ENCODE measurements at regions not wholly inside any gene's neighbourhood (a gene's known extent, or its start where the extent isn't known, plus 50 kb on each side); places are given as distances from the start of the nearest gene placed in this dataset.

- no peak for DNase-seq
These were observed 1000.9 kb downstream of the STPG2 start for GRCh38 chr4:97142410-97142809.

- DNase-seq, result no peak
These were observed 1000.4 kb downstream of the STPG2 start for GRCh38 chr4:97142893-97143292.

DNA sequence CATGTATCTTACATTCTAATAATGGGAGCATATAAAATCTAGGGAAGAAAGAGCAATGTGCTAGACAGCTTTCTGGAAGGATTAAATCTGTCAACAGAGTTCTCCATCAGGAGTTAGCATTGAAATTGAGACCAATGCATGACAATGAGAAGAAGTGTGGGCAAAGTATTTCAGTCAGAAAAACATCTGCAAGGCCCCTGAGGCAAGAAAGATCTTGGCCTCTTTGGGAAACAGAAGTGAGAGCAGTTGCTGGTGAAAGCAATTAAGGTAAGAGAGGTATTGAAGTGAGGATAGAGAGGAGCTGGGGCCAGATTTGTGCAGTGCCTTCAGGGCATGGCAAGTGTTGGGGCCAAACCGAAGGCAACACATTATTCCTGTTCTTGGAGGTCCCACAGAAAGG lies 999.1 kb downstream of the STPG2 start:
- no peak for DNase-seq

- DNase-seq, result no peak
These were observed 992.3 kb downstream of the STPG2 start for GRCh38 chr4:97150966-97151365.

DNA sequence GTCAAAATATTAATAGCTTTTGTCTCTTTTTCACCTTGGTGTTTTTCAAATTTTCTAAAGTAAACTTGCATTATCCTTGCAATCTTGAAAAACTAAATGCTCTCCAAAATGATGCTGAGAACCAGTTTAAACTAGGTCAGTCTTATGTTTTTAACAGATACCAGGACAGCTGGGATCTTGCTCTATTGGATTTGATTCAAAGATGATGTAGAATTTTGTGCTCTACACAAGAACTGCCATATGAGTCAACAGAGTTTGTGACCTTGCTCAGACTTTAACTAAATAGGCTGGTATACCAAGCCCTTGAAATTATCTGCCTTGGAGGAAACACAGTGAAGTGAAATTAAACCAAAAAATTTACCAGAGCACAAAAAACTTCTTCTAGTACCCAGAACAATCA lies 991.1 kb downstream of the STPG2 start:
- DNase-seq, result no peak

DNA sequence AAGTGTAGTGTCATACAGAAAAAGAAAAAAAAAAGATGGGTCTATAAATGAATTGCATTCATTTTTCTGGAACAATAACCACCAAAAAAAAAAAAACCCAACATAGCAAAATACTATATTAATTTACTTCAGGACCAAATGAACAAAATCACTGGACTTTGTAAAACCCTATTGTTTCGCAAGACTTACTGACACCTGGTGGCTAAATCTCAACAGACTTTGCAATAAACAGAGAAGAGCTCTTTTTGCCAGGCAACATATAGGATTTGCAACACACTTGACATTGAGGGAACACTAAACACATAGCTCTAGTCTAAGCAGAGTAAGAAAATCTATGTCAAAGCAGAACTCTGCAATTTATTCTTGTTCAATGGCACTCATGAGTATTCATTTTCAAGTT lies 990.2 kb downstream of the STPG2 start:
- DNase-seq, result peak in 2 of 58 donors; percentile 3

- no peak for DNase-seq
These were observed 983.7 kb downstream of the STPG2 start for GRCh38 chr4:97159625-97160024.

GRCh38 chr4:97185233-97185632 lies 958.0 kb downstream of the STPG2 start:
- DNase-seq, result no peak

- DNase-seq, result no peak
These were observed 946.2 kb downstream of the STPG2 start for GRCh38 chr4:97197106-97197505.

- no peak for DNase-seq
These were observed 934.5 kb downstream of the STPG2 start for GRCh38 chr4:97208749-97209148.

DNA sequence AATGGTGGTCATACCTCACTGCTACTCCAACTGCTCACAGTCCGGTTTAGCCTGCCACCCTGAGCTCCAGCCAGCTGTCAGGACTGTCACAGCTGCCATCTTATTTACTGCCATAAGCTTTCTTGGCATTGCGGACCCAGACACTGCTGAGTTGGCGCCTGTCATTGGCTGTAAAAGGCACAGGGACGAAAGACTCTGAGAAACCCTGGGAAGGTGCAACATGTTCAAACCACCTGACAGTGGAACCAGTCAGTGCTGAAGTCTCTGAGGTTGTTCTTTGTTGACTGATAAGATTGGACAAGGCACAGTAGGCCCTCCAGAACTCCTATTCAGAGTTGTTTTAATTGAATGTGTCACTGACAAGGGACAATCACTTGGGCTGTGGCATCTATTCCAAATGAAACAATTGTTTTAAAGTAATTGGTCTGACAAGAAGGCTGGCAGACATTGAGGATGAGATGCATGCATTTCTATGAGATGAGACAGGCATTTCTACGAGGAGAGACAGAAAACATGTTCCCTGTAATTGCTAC lies 927.8 kb downstream of the STPG2 start:
- peak in 2 of 58 donors; percentile 1 to 4 for DNase-seq

GRCh38 chr4:97216046-97216445 lies 927.2 kb downstream of the STPG2 start:
- no peak for DNase-seq

DNA sequence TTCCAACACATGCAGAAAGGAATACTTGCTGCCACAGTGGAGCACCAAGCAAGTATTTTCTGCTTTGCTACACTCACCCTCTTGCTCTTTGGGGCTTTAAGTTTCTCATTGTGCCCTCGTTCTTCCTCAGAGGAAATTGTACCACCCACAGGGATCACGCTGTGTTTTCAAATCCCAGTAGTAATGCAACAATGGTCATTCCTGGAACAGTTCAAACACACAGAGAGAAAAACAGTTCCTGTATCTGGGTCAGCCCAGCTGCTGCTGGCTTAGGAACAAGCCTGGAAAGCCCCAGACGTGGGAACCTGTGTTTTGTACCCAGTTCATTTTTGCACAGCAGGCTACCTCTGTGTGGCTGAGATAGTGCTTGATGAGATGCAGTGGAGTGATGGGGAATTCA lies 907.8 kb downstream of the STPG2 start:
- peak in 9 of 58 donors; percentile 0 to 49 (median 24) for DNase-seq

DNA sequence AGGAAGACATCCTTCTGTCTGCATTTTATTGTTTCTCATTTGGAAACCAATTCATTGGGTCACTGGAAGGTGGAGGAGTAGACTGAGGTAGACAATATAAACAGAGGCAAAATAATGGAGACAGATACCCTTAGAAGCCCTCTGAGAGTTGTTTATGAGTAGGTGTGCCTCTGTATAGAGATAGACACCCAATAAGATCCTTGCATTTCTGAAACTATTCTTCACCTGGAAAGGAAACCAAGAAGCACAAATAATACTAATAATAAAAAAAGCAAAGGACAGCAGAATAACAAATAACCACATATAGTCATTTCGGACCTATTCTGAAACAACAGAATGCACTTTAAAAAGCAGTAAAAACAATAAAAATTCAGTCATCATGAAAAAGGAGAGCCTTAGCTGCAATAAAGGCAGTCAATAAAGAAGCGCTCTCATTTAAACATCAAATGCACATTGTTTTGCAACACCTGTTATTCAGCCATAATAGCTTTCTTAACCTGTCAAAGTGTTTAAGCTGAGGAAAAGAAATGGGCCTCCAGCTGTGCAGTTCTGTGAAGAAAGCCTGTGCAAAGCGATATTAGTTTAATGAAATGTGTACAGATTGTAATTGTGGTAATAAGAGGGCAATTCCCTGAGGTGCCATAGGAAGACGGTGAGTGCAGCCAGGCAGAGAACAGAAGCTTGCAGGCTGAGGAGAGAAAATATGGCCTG lies 904.2 kb downstream of the STPG2 start:
- DNase-seq, result no peak

- no peak for DNase-seq
These were observed 903.6 kb downstream of the STPG2 start for GRCh38 chr4:97239667-97239997.

DNA sequence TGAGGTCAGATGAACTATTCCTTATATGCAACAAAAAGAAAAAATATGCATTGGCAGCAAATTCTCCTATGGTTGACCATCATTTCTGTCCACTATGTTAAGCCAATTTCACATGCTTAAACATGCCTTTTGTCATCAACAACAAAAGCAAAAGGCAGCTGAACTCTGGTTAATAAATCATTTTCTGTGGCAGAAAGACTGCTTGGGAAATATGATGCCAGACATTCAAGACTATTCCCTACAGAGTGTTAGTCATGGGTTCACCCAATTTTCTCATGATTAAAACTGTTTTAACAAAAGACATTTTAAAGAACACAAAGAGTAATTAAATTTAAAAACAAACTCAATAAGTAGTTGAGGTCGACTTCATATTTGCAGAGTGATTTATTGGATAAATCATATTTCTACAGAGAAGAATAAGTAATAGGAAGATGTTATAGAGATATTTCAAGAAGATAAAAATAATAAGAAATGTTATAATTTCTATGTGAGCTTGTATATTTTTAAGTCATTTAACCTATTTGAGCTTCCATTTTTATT lies 890.6 kb downstream of the STPG2 start:
- no peak for DNase-seq

DNA sequence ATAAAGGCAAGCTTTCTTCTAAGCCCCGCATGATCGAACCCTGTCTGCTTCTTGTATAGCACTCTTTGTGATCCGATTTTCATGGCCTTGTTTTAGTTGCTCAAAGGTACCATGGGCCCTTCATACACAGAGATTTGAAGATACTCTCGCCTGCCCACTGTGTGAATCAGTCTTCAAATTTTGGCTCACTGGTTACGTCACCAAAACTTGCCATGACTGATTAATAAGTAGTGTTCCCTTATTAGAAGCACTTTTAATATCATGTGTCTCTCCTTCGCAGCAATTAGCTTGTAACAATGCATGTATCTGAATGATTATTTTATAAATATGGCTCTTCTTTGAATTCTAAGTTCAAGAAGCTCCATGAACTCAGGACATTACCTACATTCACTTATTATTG lies 880.5 kb downstream of the STPG2 start:
- no peak for DNase-seq

- DNase-seq, result no peak
These were observed 873.2 kb downstream of the STPG2 start for GRCh38 chr4:97270051-97270450.

- no peak for DNase-seq
These were observed 863.9 kb downstream of the STPG2 start for GRCh38 chr4:97279391-97279790.

- no peak for DNase-seq
These were observed 842.7 kb downstream of the STPG2 start for GRCh38 chr4:97300561-97300960.

- DNase-seq, result no peak
These were observed 837.9 kb downstream of the STPG2 start for GRCh38 chr4:97305351-97305750.

- DNase-seq, result no peak
These were observed 834.2 kb downstream of the STPG2 start for GRCh38 chr4:97309121-97309520.

- no peak for DNase-seq
These were observed 826.1 kb downstream of the STPG2 start for GRCh38 chr4:97317201-97317600.
